HEK293T (cell line): ENCODE measurements at regions not wholly inside any gene's neighbourhood (a gene's known extent, or its start where the extent isn't known, plus 50 kb on each side); places are given as distances from the start of the nearest gene placed in this dataset.
A peak's percentile ranks its signal among the peaks of the same experiment; 100 is the strongest.
"Not testable (repeated sequence)": the region's sequence is repeated elsewhere in the genome, so short reads cannot be mapped to it uniquely, and the experiment has no call there.

Experiments
- CTCF ChIA-PET: fragments of 350-600 bp; formaldehyde crosslinking; extraction: SDS; loops from one replicate; lab custom pipeline; 2021; ENCODE audit warnings: antibody characterized with exemption, inconsistent platforms; lab: Yijun Ruan, JAX
- POLR2A ChIA-PET: fragments of 350-600 bp; formaldehyde crosslinking; extraction: SDS; loops from one replicate; lab custom pipeline; 2020; ENCODE audit warnings: antibody characterized with exemption, inconsistent platforms; lab: Yijun Ruan, JAX
- DNase-seq: peaks from one replicate; pipeline ENCODE4 v3.0.0; 2012; ENCODE audit warnings: mixed read lengths; ENCODE audit errors: extremely low spot score
- ARNT ChIP-seq: fragments of 450-650 bp; IDR thresholded peaks from 2 replicates; pipeline ENCODE4 v1.6.1; 2017; ENCODE audit warnings: mild to moderate bottlenecking
- BHLHE40 ChIP-seq: fragments of 450-650 bp; IDR thresholded peaks from 2 replicates; pipeline ENCODE4 v1.6.1; 2016; ENCODE audit warnings: mild to moderate bottlenecking, moderate library complexity, borderline replicate concordance
- CTBP1 ChIP-seq: fragments of 450-650 bp; IDR thresholded peaks from 2 replicates; pipeline ENCODE4 v1.6.1; 2016; ENCODE audit warnings: borderline replicate concordance
- ELF4 ChIP-seq: fragments of 450-650 bp; IDR thresholded peaks from 2 replicates; pipeline ENCODE4 v1.6.1; 2017; ENCODE audit warnings: antibody characterized with exemption
- FOXA1 ChIP-seq: fragments of 450-650 bp; IDR thresholded peaks from 2 replicates; pipeline ENCODE4 v1.6.1; 2016; ENCODE audit warnings: mild to moderate bottlenecking
- FOXK2 ChIP-seq: fragments of 450-650 bp; IDR thresholded peaks from 2 replicates; pipeline ENCODE4 v1.6.1; 2016; ENCODE audit warnings: mild to moderate bottlenecking
- FOXM1 ChIP-seq: fragments of 450-650 bp; IDR thresholded peaks from 2 replicates; pipeline ENCODE4 v1.6.1; 2017; ENCODE audit warnings: mild to moderate bottlenecking, borderline replicate concordance
- HDGF ChIP-seq: fragments of 450-650 bp; IDR thresholded peaks from 2 replicates; pipeline ENCODE4 v1.6.1; 2017; ENCODE audit warnings: antibody characterized with exemption, borderline replicate concordance
- L3MBTL2 ChIP-seq: fragments of 450-650 bp; conservative IDR thresholded peaks from 2 replicates; pipeline ENCODE4 v1.6.1; 2016; ENCODE audit warnings: mild to moderate bottlenecking
- LEF1 ChIP-seq: fragments of 450-650 bp; IDR thresholded peaks from 2 replicates; pipeline ENCODE4 v1.6.1; 2017; ENCODE audit warnings: mild to moderate bottlenecking, borderline replicate concordance
- NFRKB ChIP-seq: fragments of 450-650 bp; IDR thresholded peaks from 2 replicates; pipeline ENCODE4 v1.6.1; 2016; ENCODE audit warnings: mild to moderate bottlenecking, moderate library complexity
- PKNOX1 ChIP-seq: fragments of 450-650 bp; IDR thresholded peaks from 2 replicates; pipeline ENCODE4 v1.6.1; 2016
- SP1 ChIP-seq: fragments of 450-650 bp; IDR thresholded peaks from 2 replicates; pipeline ENCODE4 v1.6.1; 2017
- SUZ12 ChIP-seq: fragments of 450-650 bp; IDR thresholded peaks from 2 replicates; pipeline ENCODE4 v1.6.1; 2016; ENCODE audit warnings: mild to moderate bottlenecking
- TARDBP ChIP-seq: fragments of 450-650 bp; IDR thresholded peaks from 2 replicates; pipeline ENCODE4 v1.6.1; 2016
- ZNF384 ChIP-seq: fragments of 450-650 bp; IDR thresholded peaks from 2 replicates; pipeline ENCODE4 v1.6.1; 2016

GRCh38 chr5:174937201-174938123 lies 213.1 kb downstream of the MSX2 start:
- CTCF ChIA-PET: interaction anchor here (0.6 to 2.9 kb wide), 4 partner anchors 22 to 527 kb away, joined by 3 to 6 read pairs (median 4); no protein-coding TSS in a partner anchor
- TF ChIP-seq ARNT (no peak), HDGF (no peak), ZNF384 (no peak), PKNOX1 (no peak), SUZ12 (no peak), BHLHE40 (no peak)
- DNase-seq: no peak
- POLR2A ChIA-PET: no interaction called here

GRCh38 chr5:174935854-174936474 lies 211.6 kb downstream of the MSX2 start:
- CTCF ChIA-PET: interaction anchor here (0.7 to 2.9 kb wide), 4 partner anchors 20 to 925 kb away, joined by 3 to 6 read pairs (median 4); no protein-coding TSS in a partner anchor
- DNase-seq: peak; percentile 84
- no peak for TF ChIP-seq ELF4
- TF ChIP-seq LEF1: no peak
- TF ChIP-seq SUZ12: no peak
- no peak for TF ChIP-seq TARDBP
- TF ChIP-seq ZNF384: no peak
- TF ChIP-seq BHLHE40: no peak
- TF ChIP-seq HDGF: no peak
- no peak for TF ChIP-seq FOXM1
- no peak for TF ChIP-seq L3MBTL2
- no peak for TF ChIP-seq PKNOX1
- TF ChIP-seq CTBP1: no peak
- POLR2A ChIA-PET: no interaction called here

- CTCF ChIA-PET, DNase-seq, POLR2A ChIA-PET: not testable (repeated sequence)
These were observed 206.7 kb downstream of the MSX2 start for GRCh38 chr5:174931033-174931432.

GRCh38 chr5:174925586-174925985 lies 201.2 kb downstream of the MSX2 start:
- DNase-seq: no peak
- POLR2A ChIA-PET: no interaction called here
- TF ChIP-seq SUZ12 (no peak), LEF1 (no peak), ZNF384 (no peak), NFRKB (no peak), SP1 (no peak), ARNT (no peak), FOXM1 (no peak), TARDBP (no peak), CTBP1 (no peak), HDGF (no peak)
- CTCF ChIA-PET: interaction anchor here (1.3 kb wide), 1 partner anchor 15 kb away, joined by 8 read pairs; no protein-coding TSS in a partner anchor

- ChIA-PET CTCF (no interaction called here), POLR2A (no interaction called here)
These were observed 198.6 kb downstream of the MSX2 start for GRCh38 chr5:174922955-174923354.

GRCh38 chr5:174920906-174921550 lies 196.6 kb downstream of the MSX2 start:
- POLR2A ChIA-PET: no interaction called here
- DNase-seq: no peak
- CTCF ChIA-PET: interaction anchor here (0.6 to 2.5 kb wide), 2 partner anchors 11 to 31 kb away, joined by 3 to 13 read pairs; no protein-coding TSS in a partner anchor
- TF ChIP-seq FOXA1: no peak
- TF ChIP-seq LEF1: no peak
- no peak for TF ChIP-seq BHLHE40
- no peak for TF ChIP-seq CTBP1
- TF ChIP-seq TARDBP: no peak
- no peak for TF ChIP-seq L3MBTL2
- TF ChIP-seq FOXK2: no peak
- TF ChIP-seq SUZ12: no peak

More at GRCh38 chr5:174922955-174923354, 198.6 kb downstream of the MSX2 start:
- DNase-seq: no peak
- TF ChIP-seq LEF1 (no peak), FOXM1 (no peak), NFRKB (no peak), SP1 (no peak)
